Activated CD8-positive, alpha-beta memory T cell treated with anti-CD3 and anti-CD28 coated beads, Interleukin-2, amount 50 U/mL, for 24 hours (primary cell): ENCODE measurements at regions not wholly inside any gene's neighbourhood (a gene's known extent, or its start where the extent isn't known, plus 50 kb on each side); places are given as distances from the start of the nearest gene placed in this dataset.
"Not testable (repeated sequence)": the region's sequence is repeated elsewhere in the genome, so short reads cannot be mapped to it uniquely, and the experiment has no call there.

Experiments used
- DNase-seq: peaks from one replicate; pipeline ENCODE4 v3.0.0-alpha.2; 2020; ENCODE audit errors: extremely low read depth

- no peak for DNase-seq
These were observed 265.3 kb downstream of the KLF13 start for GRCh38 chr15:31591908-31592307.

GRCh38 chr15:31597466-31597865 is 270.8 kb downstream of the KLF13 start:
- DNase-seq = no peak

GRCh38 chr15:31598620-31599019 is 272.0 kb downstream of the KLF13 start:
- no peak for DNase-seq

- DNase-seq = no peak
These were observed 278.9 kb downstream of the KLF13 start for GRCh38 chr15:31605467-31605931.

- DNase-seq = no peak
These were observed 279.6 kb downstream of the KLF13 start for GRCh38 chr15:31606194-31606669.

- no peak for DNase-seq
These were observed 280.4 kb downstream of the KLF13 start for GRCh38 chr15:31606931-31607497.

GRCh38 chr15:31607656-31608055 is 281.0 kb downstream of the KLF13 start:
- no peak for DNase-seq

- DNase-seq = no peak
These were observed 282.6 kb downstream of the KLF13 start for GRCh38 chr15:31609258-31609681.

GRCh38 chr15:31609906-31610305 is 283.3 kb downstream of the KLF13 start:
- no peak for DNase-seq

GRCh38 chr15:31615643-31616415 is 289.2 kb downstream of the KLF13 start:
- no peak for DNase-seq

- DNase-seq = not testable (repeated sequence)
These were observed 296.7 kb downstream of the KLF13 start for GRCh38 chr15:31623297-31623696.

- DNase-seq = not testable (repeated sequence)
These were observed 297.5 kb downstream of the KLF13 start for GRCh38 chr15:31624115-31624514.

- not testable (repeated sequence) for DNase-seq
These were observed 309.1 kb downstream of the KLF13 start for GRCh38 chr15:31635715-31636114.

GRCh38 chr15:31636911-31637310 is 310.3 kb downstream of the KLF13 start:
- not testable (repeated sequence) for DNase-seq

GRCh38 chr15:31643955-31644354 is 317.3 kb downstream of the KLF13 start:
- not testable (repeated sequence) for DNase-seq

GRCh38 chr15:31644761-31645160 is 318.1 kb downstream of the KLF13 start:
- DNase-seq = not testable (repeated sequence)

- not testable (repeated sequence) for DNase-seq
These were observed 320.7 kb downstream of the KLF13 start for GRCh38 chr15:31647337-31647826.

- DNase-seq = not testable (repeated sequence)
These were observed 323.0 kb downstream of the KLF13 start for GRCh38 chr15:31649634-31650033.

GRCh38 chr15:31650055-31650701 is 323.5 kb downstream of the KLF13 start:
- peak; percentile 13 for DNase-seq

- not testable (repeated sequence) for DNase-seq
These were observed 330.3 kb downstream of the KLF13 start for GRCh38 chr15:31656915-31657314.

- DNase-seq = no peak
These were observed 334.2 kb downstream of the KLF13 start for GRCh38 chr15:31660816-31661215.

GRCh38 chr15:31665732-31666131 is 339.1 kb downstream of the KLF13 start:
- DNase-seq = not testable (repeated sequence)
